ENCODE measurements at regions not wholly inside any gene's neighbourhood (a gene's known extent, or its start where the extent isn't known, plus 50 kb on each side); places are given as distances from the start of the nearest gene placed in this dataset.

GRCh38 chr2:176732780-176733179 lies 463.5 kb downstream of the MTX2 start:
- Histone ChIP-seq H3K4me3 (ENCODE audit: insufficient read depth, low read depth, low read length) (no peak overlapping the region), H3K4me1 (ENCODE audit: control insufficient read depth, insufficient read depth, low read length) (no peaks in the 10 kb centered on the region), H3K36me3 (ENCODE audit: control insufficient read depth, insufficient read depth, low read length) (no peaks in the 10 kb centered on the region), H3K27ac (ENCODE audit: insufficient read depth, low read depth, low read length, poor library complexity, severe bottlenecking) (no peak overlapping the region), H3K9me3 (ENCODE audit: control insufficient read depth, low read length) (no peaks in the 10 kb centered on the region), H3K27me3 (ENCODE audit: control insufficient read depth, insufficient read depth, low read length, poor library complexity, severe bottlenecking) (no peaks in the 10 kb centered on the region)
- 58 to 77% methylated on average over 1 of the region's 1 CpG for WGBS, 2 experiments

DNA sequence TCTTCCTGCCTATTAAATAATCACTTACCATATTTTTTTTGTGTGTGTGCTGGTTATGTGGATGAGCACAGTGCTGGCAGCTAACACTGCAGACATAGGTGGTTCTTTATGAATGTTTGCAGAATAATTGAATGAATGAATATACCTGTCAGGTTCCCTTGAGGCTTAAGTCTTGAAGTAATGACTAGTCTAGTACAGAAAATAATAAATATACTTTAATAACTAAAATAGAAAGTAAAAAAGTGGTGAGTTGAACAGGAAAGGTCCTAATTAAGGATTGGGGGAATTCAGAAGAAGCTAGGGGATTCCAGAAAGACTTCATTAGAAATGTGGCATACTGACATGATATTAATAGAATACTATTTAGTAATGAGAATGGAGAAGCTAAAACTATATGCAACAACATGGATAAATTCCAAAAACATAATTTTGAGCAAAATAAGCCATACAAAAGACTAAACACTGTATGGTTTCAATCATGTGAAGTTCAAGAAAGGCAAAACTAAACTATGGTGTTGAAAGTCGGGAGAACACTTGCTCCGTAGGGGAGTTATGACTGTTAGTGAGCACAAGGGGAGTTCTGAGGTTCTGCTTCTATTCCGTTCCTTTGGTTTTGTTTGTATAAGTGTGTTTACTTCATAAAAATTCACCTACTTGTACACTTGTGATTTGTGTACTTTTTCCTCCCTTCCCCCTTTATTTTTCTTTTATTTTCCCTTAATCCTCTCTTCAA lies 464.6 kb downstream of the MTX2 start:
- Histone ChIP-seq H3K27me3 (ENCODE audit: control insufficient read depth, insufficient read depth, low read length, poor library complexity, severe bottlenecking) (no peaks in the 10 kb centered on the region), H3K9me3 (ENCODE audit: control insufficient read depth, low read length) (no peaks in the 10 kb centered on the region), H3K4me3 (ENCODE audit: insufficient read depth, low read depth, low read length) (no peak overlapping the region), H3K36me3 (ENCODE audit: control insufficient read depth, insufficient read depth, low read length) (no peaks in the 10 kb centered on the region), H3K4me1 (ENCODE audit: control insufficient read depth, insufficient read depth, low read length) (no peaks in the 10 kb centered on the region), H3K27ac (ENCODE audit: insufficient read depth, low read depth, low read length, poor library complexity, severe bottlenecking) (no peak overlapping the region)
- 91 to 100% methylated on average over 2 of the region's 3 CpGs for WGBS, 2 experiments

DNA sequence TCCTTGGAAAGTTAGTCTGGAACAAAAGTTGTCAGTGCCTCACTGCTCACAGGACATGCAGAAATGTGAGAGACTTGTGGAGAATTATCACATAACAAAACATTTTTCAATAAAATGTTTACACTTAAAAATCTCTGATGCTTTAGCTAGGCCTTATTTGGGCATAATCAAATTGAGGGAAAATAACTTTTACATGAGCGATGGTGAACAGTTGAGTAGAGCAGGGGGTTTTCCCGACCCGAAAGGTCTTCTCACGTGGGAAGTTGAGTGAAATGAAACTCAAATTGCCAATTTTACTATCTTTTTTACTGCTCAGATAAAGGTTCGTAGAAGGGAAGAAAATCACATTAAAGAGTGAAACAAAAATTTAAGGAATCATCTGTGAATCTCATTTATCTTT lies 465.6 kb downstream of the MTX2 start:
- Histone ChIP-seq H3K4me1 (ENCODE audit: control insufficient read depth, insufficient read depth, low read length) (no peaks in the 10 kb centered on the region), H3K4me3 (ENCODE audit: insufficient read depth, low read depth, low read length) (no peak overlapping the region)
- WGBS, 2 experiments: 88 to 94% methylated on average over 5 of the region's 5 CpGs

GRCh38 chr2:176742271-176742670 lies 470.3 kb upstream of the HNRNPA3 start:
- Histone ChIP-seq H3K9me3 (ENCODE audit: control insufficient read depth, low read length) (no peaks in the 10 kb centered on the region), H3K4me3 (ENCODE audit: insufficient read depth, low read depth, low read length) (no peak overlapping the region), H3K36me3 (ENCODE audit: control insufficient read depth, insufficient read depth, low read length) (no peaks in the 10 kb centered on the region), H3K27ac (ENCODE audit: insufficient read depth, low read depth, low read length, poor library complexity, severe bottlenecking) (no peak overlapping the region), H3K4me1 (ENCODE audit: control insufficient read depth, insufficient read depth, low read length) (no peaks in the 10 kb centered on the region), H3K27me3 (ENCODE audit: control insufficient read depth, insufficient read depth, low read length, poor library complexity, severe bottlenecking) (no peaks in the 10 kb centered on the region)
- 83% methylated on average over 1 of the region's 1 CpG; no CpG with 5 or more reads in 1 of the 2 experiments for WGBS, 2 experiments

More for the DNA sequence above, 465.6 kb downstream of the MTX2 start:
- no peaks in the 10 kb centered on the region for H3K36me3 ChIP-seq (ENCODE audit: control insufficient read depth, insufficient read depth, low read length)
- no peak overlapping the region for H3K27ac ChIP-seq (ENCODE audit: insufficient read depth, low read depth, low read length, poor library complexity, severe bottlenecking)
- H3K27me3 ChIP-seq (ENCODE audit: control insufficient read depth, insufficient read depth, low read length, poor library complexity, severe bottlenecking): no peaks in the 10 kb centered on the region
- H3K9me3 ChIP-seq (ENCODE audit: control insufficient read depth, low read length): no peaks in the 10 kb centered on the region

GRCh38 chr2:176743671-176744070 lies 468.9 kb upstream of the HNRNPA3 start:
- Histone ChIP-seq H3K4me1 (ENCODE audit: control insufficient read depth, insufficient read depth, low read length) (no peaks in the 10 kb centered on the region), H3K36me3 (ENCODE audit: control insufficient read depth, insufficient read depth, low read length) (no peaks in the 10 kb centered on the region), H3K27ac (ENCODE audit: insufficient read depth, low read depth, low read length, poor library complexity, severe bottlenecking) (no peak overlapping the region), H3K9me3 (ENCODE audit: control insufficient read depth, low read length) (no peaks in the 10 kb centered on the region), H3K4me3 (ENCODE audit: insufficient read depth, low read depth, low read length) (no peak overlapping the region), H3K27me3 (ENCODE audit: control insufficient read depth, insufficient read depth, low read length, poor library complexity, severe bottlenecking) (no peaks in the 10 kb centered on the region)
- WGBS, 2 experiments: 94 to 95% methylated on average over 3 of the region's 3 CpGs

GRCh38 chr2:176744146-176744545 lies 468.4 kb upstream of the HNRNPA3 start:
- H3K4me1 ChIP-seq (ENCODE audit: control insufficient read depth, insufficient read depth, low read length): no peaks in the 10 kb centered on the region
- no peaks in the 10 kb centered on the region for H3K9me3 ChIP-seq (ENCODE audit: control insufficient read depth, low read length)
- WGBS, 2 experiments: 95% methylated on average over 4 of the region's 4 CpGs
- no peaks in the 10 kb centered on the region for H3K27me3 ChIP-seq (ENCODE audit: control insufficient read depth, insufficient read depth, low read length, poor library complexity, severe bottlenecking)
- H3K27ac ChIP-seq (ENCODE audit: insufficient read depth, low read depth, low read length, poor library complexity, severe bottlenecking): no peak overlapping the region
- H3K4me3 ChIP-seq (ENCODE audit: insufficient read depth, low read depth, low read length): no peak overlapping the region
- no peaks in the 10 kb centered on the region for H3K36me3 ChIP-seq (ENCODE audit: control insufficient read depth, insufficient read depth, low read length)

DNA sequence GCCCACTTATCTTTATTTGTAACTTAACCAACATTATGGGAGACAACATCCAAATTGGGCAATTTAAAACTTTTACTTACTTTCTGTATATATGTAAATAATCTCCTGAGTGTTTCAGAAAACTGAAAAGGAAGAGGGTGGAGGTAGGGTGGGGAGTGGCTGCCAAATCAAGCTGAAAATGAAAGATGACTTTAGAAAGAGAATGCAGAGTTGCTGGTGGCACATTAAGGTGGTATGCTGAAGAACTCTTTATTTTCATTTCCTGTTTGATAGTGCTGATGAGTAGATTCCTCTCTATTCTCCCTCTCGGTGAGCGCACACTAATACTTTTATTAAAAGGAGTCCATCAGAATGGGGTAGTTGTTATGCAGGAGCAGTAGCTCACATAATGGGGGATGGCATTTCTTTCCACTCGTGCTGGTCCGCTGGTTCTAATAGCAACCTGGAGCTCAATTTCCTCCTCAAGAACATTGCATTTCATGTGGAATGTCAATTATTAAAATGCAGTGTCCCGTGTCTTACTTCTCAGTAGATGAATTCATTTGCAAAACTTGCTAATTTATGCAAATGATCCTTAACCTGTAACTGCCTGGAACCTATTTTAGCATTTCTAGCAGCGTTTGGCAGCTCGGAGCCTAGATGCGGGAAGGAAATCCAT lies 466.9 kb upstream of the HNRNPA3 start:
- H3K4me3 ChIP-seq (ENCODE audit: insufficient read depth, low read depth, low read length): no peak overlapping the region
- no peak overlapping the region for H3K27ac ChIP-seq (ENCODE audit: insufficient read depth, low read depth, low read length, poor library complexity, severe bottlenecking)
- no peaks in the 10 kb centered on the region for H3K27me3 ChIP-seq (ENCODE audit: control insufficient read depth, insufficient read depth, low read length, poor library complexity, severe bottlenecking)
- no peaks in the 10 kb centered on the region for H3K4me1 ChIP-seq (ENCODE audit: control insufficient read depth, insufficient read depth, low read length)
- WGBS, 2 experiments: 34 to 37% methylated on average over 6 to 8 of the region's 8 CpGs
- H3K36me3 ChIP-seq (ENCODE audit: control insufficient read depth, insufficient read depth, low read length): no peaks in the 10 kb centered on the region
- H3K9me3 ChIP-seq (ENCODE audit: control insufficient read depth, low read length): no peaks in the 10 kb centered on the region

- Histone ChIP-seq H3K4me3 (ENCODE audit: insufficient read depth, low read depth, low read length) (no peak overlapping the region), H3K27ac (ENCODE audit: insufficient read depth, low read depth, low read length, poor library complexity, severe bottlenecking) (no peak overlapping the region), H3K4me1 (ENCODE audit: control insufficient read depth, insufficient read depth, low read length) (no peaks in the 10 kb centered on the region), H3K27me3 (ENCODE audit: control insufficient read depth, insufficient read depth, low read length, poor library complexity, severe bottlenecking) (no peaks in the 10 kb centered on the region), H3K9me3 (ENCODE audit: control insufficient read depth, low read length) (no peaks in the 10 kb centered on the region), H3K36me3 (ENCODE audit: control insufficient read depth, insufficient read depth, low read length) (no peaks in the 10 kb centered on the region)
- WGBS, 2 experiments: 93% methylated on average over 4 to 7 of the region's 7 CpGs
These were observed 466.2 kb upstream of the HNRNPA3 start for GRCh38 chr2:176746411-176746810.

DNA sequence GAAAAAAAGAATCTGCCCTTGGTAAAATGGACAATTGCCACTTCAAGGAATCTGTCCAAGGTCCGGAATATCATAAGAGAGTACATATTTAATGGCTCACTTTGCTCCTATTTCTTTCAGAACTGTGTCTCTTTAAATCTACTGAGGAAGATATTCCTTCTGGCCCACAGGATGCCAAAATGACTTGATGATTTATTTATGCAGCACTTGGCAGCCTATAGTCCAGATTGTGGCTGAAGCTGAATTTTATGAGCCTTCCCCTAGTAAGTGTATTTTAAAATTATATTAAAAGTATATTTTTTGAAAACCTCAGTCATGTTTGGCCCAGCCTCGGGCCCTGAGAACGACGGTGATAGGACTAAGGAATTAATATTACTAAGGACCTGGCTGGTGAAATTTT lies 465.1 kb upstream of the HNRNPA3 start:
- H3K36me3 ChIP-seq (ENCODE audit: control insufficient read depth, insufficient read depth, low read length): no peaks in the 10 kb centered on the region
- H3K9me3 ChIP-seq (ENCODE audit: control insufficient read depth, low read length): no peaks in the 10 kb centered on the region
- no peak overlapping the region for H3K27ac ChIP-seq (ENCODE audit: insufficient read depth, low read depth, low read length, poor library complexity, severe bottlenecking)
- no peaks in the 10 kb centered on the region for H3K4me1 ChIP-seq (ENCODE audit: control insufficient read depth, insufficient read depth, low read length)
- H3K4me3 ChIP-seq (ENCODE audit: insufficient read depth, low read depth, low read length): no peak overlapping the region
- 96 to 98% methylated on average over 4 of the region's 4 CpGs for WGBS, 2 experiments
- H3K27me3 ChIP-seq (ENCODE audit: control insufficient read depth, insufficient read depth, low read length, poor library complexity, severe bottlenecking): no peaks in the 10 kb centered on the region

- H3K36me3 ChIP-seq (ENCODE audit: control insufficient read depth, insufficient read depth, low read length): no peaks in the 10 kb centered on the region
- no peaks in the 10 kb centered on the region for H3K4me1 ChIP-seq (ENCODE audit: control insufficient read depth, insufficient read depth, low read length)
- H3K4me3 ChIP-seq (ENCODE audit: insufficient read depth, low read depth, low read length): no peak overlapping the region
- WGBS, 2 experiments: 89 to 92% methylated on average over 4 of the region's 4 CpGs
- H3K9me3 ChIP-seq (ENCODE audit: control insufficient read depth, low read length): no peaks in the 10 kb centered on the region
- H3K27me3 ChIP-seq (ENCODE audit: control insufficient read depth, insufficient read depth, low read length, poor library complexity, severe bottlenecking): no peaks in the 10 kb centered on the region
- H3K27ac ChIP-seq (ENCODE audit: insufficient read depth, low read depth, low read length, poor library complexity, severe bottlenecking): no peak overlapping the region
These were observed 464.7 kb upstream of the HNRNPA3 start for GRCh38 chr2:176747928-176748327.

All from ectodermal cell (in vitro differentiated cells).